ENCODE measurements at regions not wholly inside any gene's neighbourhood (a gene's known extent, or its start where the extent isn't known, plus 50 kb on each side); places are given as distances from the start of the nearest gene placed in this dataset.

- intact Hi-C loops (cut with micrococcal nuclease), result no loop called here
Observed at GRCh38 chr5:89932771-89933181, 476.8 kb downstream of the CETN3 start.

GRCh38 chr5:89930591-89931392, 478.8 kb downstream of the CETN3 start:
- intact Hi-C loops (cut with micrococcal nuclease), result no loop called here

- intact Hi-C loops (cut with micrococcal nuclease), result no loop called here
Observed at GRCh38 chr5:89929834-89930233, 479.7 kb downstream of the CETN3 start.

- intact Hi-C loops (cut with micrococcal nuclease), result no loop called here
Observed at GRCh38 chr5:89929173-89929572, 480.4 kb downstream of the CETN3 start.

GRCh38 chr5:89922161-89922560, 487.4 kb downstream of the CETN3 start:
- intact Hi-C loops (cut with micrococcal nuclease), result no loop called here

GRCh38 chr5:89917112-89917511, 492.4 kb downstream of the CETN3 start:
- intact Hi-C loops (cut with micrococcal nuclease), result no loop called here

GRCh38 chr5:89916131-89916530, 493.4 kb downstream of the CETN3 start:
- intact Hi-C loops (cut with micrococcal nuclease), result no loop called here

- intact Hi-C loops (cut with micrococcal nuclease), result no loop called here
Observed at GRCh38 chr5:89908876-89909275, 500.7 kb downstream of the CETN3 start.

- intact Hi-C loops (cut with micrococcal nuclease), result no loop called here
Observed at GRCh38 chr5:89904442-89904841, 505.1 kb downstream of the CETN3 start.

- intact Hi-C loops (cut with micrococcal nuclease), result no loop called here
Observed at GRCh38 chr5:89901983-89902382, 507.6 kb downstream of the CETN3 start.

- intact Hi-C loops (cut with micrococcal nuclease), result no loop called here
Observed at GRCh38 chr5:89901346-89901745, 508.2 kb downstream of the CETN3 start.

- intact Hi-C loops (cut with micrococcal nuclease), result no loop called here
Observed at GRCh38 chr5:89900346-89900745, 509.2 kb downstream of the CETN3 start.

GRCh38 chr5:89899559-89899958, 510.0 kb downstream of the CETN3 start:
- intact Hi-C loops (cut with micrococcal nuclease), result no loop called here

- intact Hi-C loops (cut with micrococcal nuclease), result no loop called here
Observed at GRCh38 chr5:89893546-89893945, 516.0 kb downstream of the CETN3 start.

GRCh38 chr5:89885670-89886069, 523.9 kb downstream of the CETN3 start:
- intact Hi-C loops (cut with micrococcal nuclease), result no loop called here

- intact Hi-C loops (cut with micrococcal nuclease), result no loop called here
Observed at GRCh38 chr5:89883967-89884366, 525.6 kb downstream of the CETN3 start.

- intact Hi-C loops (cut with micrococcal nuclease), result no loop called here
Observed at GRCh38 chr5:89878140-89879132, 531.1 kb downstream of the CETN3 start.

- intact Hi-C loops (cut with micrococcal nuclease), result no loop called here
Observed at GRCh38 chr5:89871906-89872305, 537.6 kb downstream of the CETN3 start.

GRCh38 chr5:89869346-89869745, 540.2 kb downstream of the CETN3 start:
- intact Hi-C loops (cut with micrococcal nuclease), result no loop called here

- intact Hi-C loops (cut with micrococcal nuclease), result no loop called here
Observed at GRCh38 chr5:89866410-89866809, 543.1 kb downstream of the CETN3 start.

GRCh38 chr5:89864941-89865340, 544.6 kb downstream of the CETN3 start:
- intact Hi-C loops (cut with micrococcal nuclease), result no loop called here

GRCh38 chr5:89857790-89858189, 551.8 kb downstream of the CETN3 start:
- intact Hi-C loops (cut with micrococcal nuclease), result no loop called here

Measured in T-helper 1 cell treated with Interleukin-12 subunit alpha and Interleukin-12 subunit beta and Interleukin-4 antibody, amounts not matched to agents 30 ng/mL and 1 ng/mL, for 36 hours (primary cell).